ENCODE measurements at regions not wholly inside any gene's neighbourhood (a gene's known extent, or its start where the extent isn't known, plus 50 kb on each side); places are given as distances from the start of the nearest gene placed in this dataset.

DNA sequence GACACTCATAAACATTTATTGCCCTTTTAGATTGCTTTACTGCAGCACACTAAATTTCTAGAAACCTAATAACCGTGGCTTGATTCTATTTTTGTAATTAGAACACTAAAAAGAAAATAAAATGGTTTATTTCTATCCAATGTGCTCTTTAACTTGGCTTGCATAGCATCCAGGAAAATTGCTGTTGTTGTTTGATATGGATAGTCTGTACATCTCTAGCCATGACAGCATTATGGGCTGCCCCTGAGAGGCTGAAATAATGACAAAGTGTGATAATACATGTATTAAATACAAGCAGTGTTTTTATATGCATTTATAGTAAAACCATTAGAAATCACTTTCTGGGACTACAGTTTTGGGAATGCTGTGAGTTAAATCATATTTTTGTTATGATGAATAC is 472.5 kb downstream of the EPM2A start:
- no peak for TF ChIP-seq NANOG (IDR thresholded peaks at IDR 0.05; ENCODE audit: borderline replicate concordance)
- no peak for TF ChIP-seq STAT1 (IDR thresholded peaks at IDR 0.05; ENCODE audit: unreplicated experiment)
- TF ChIP-seq, protein P1, sequence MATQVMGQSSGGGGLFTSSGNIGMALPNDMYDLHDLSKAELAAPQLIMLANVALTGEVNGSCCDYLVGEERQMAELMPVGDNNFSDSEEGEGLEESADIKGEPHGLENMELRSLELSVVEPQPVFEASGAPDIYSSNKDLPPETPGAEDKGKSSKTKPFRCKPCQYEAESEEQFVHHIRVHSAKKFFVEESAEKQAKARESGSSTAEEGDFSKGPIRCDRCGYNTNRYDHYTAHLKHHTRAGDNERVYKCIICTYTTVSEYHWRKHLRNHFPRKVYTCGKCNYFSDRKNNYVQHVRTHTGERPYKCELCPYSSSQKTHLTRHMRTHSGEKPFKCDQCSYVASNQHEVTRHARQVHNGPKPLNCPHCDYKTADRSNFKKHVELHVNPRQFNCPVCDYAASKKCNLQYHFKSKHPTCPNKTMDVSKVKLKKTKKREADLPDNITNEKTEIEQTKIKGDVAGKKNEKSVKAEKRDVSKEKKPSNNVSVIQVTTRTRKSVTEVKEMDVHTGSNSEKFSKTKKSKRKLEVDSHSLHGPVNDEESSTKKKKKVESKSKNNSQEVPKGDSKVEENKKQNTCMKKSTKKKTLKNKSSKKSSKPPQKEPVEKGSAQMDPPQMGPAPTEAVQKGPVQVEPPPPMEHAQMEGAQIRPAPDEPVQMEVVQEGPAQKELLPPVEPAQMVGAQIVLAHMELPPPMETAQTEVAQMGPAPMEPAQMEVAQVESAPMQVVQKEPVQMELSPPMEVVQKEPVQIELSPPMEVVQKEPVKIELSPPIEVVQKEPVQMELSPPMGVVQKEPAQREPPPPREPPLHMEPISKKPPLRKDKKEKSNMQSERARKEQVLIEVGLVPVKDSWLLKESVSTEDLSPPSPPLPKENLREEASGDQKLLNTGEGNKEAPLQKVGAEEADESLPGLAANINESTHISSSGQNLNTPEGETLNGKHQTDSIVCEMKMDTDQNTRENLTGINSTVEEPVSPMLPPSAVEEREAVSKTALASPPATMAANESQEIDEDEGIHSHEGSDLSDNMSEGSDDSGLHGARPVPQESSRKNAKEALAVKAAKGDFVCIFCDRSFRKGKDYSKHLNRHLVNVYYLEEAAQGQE (IDR thresholded peaks at IDR 0.05; ENCODE audit: unreplicated experiment) = no peak
- TF ChIP-seq CREB1 (CRISPR knock-in tag; IDR thresholded peaks at IDR 0.05; ENCODE audit: low read depth) = no peak
- TF ChIP-seq POLR2AphosphoS5 (IDR thresholded peaks at IDR 0.05; ENCODE audit: low read depth) = no peak
- no peak for TF ChIP-seq ZNF331 (CRISPR knock-in tag; IDR thresholded peaks at IDR 0.05; ENCODE audit: low read depth)
- TF ChIP-seq EZH2 (IDR thresholded peaks at IDR 0.05; ENCODE audit: low read depth, unreplicated experiment) = no peak
- TF ChIP-seq ZNF114 (CRISPR knock-in tag; IDR thresholded peaks at IDR 0.05) = no peak
- TF ChIP-seq, protein P2, sequence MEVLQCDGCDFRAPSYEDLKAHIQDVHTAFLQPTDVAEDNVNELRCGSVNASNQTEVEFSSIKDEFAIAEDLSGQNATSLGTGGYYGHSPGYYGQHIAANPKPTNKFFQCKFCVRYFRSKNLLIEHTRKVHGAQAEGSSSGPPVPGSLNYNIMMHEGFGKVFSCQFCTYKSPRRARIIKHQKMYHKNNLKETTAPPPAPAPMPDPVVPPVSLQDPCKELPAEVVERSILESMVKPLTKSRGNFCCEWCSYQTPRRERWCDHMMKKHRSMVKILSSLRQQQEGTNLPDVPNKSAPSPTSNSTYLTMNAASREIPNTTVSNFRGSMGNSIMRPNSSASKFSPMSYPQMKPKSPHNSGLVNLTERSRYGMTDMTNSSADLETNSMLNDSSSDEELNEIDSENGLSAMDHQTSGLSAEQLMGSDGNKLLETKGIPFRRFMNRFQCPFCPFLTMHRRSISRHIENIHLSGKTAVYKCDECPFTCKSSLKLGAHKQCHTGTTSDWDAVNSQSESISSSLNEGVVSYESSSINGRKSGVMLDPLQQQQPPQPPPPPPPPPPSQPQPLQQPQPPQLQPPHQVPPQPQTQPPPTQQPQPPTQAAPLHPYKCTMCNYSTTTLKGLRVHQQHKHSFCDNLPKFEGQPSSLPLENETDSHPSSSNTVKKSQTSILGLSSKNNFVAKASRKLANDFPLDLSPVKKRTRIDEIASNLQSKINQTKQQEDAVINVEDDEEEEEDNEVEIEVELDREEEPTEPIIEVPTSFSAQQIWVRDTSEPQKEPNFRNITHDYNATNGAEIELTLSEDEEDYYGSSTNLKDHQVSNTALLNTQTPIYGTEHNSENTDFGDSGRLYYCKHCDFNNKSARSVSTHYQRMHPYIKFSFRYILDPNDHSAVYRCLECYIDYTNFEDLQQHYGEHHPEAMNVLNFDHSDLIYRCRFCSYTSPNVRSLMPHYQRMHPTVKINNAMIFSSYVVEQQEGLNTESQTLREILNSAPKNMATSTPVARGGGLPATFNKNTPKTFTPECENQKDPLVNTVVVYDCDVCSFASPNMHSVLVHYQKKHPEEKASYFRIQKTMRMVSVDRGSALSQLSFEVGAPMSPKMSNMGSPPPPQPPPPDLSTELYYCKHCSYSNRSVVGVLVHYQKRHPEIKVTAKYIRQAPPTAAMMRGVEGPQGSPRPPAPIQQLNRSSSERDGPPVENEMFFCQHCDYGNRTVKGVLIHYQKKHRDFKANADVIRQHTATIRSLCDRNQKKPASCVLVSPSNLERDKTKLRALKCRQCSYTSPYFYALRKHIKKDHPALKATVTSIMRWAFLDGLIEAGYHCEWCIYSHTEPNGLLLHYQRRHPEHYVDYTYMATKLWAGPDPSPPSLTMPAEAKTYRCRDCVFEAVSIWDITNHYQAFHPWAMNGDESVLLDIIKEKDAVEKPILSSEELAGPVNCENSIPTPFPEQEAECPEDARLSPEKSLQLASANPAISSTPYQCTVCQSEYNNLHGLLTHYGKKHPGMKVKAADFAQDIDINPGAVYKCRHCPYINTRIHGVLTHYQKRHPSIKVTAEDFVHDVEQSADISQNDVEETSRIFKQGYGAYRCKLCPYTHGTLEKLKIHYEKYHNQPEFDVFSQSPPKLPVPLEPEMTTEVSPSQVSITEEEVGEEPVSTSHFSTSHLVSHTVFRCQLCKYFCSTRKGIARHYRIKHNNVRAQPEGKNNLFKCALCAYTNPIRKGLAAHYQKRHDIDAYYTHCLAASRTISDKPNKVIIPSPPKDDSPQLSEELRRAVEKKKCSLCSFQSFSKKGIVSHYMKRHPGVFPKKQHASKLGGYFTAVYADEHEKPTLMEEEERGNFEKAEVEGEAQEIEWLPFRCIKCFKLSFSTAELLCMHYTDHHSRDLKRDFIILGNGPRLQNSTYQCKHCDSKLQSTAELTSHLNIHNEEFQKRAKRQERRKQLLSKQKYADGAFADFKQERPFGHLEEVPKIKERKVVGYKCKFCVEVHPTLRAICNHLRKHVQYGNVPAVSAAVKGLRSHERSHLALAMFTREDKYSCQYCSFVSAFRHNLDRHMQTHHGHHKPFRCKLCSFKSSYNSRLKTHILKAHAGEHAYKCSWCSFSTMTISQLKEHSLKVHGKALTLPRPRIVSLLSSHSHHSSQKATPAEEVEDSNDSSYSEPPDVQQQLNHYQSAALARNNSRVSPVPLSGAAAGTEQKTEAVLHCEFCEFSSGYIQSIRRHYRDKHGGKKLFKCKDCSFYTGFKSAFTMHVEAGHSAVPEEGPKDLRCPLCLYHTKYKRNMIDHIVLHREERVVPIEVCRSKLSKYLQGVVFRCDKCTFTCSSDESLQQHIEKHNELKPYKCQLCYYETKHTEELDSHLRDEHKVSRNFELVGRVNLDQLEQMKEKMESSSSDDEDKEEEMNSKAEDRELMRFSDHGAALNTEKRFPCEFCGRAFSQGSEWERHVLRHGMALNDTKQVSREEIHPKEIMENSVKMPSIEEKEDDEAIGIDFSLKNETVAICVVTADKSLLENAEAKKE (CRISPR knock-in tag; IDR thresholded peaks at IDR 0.05) = no peak
- TF ChIP-seq, protein P3, sequence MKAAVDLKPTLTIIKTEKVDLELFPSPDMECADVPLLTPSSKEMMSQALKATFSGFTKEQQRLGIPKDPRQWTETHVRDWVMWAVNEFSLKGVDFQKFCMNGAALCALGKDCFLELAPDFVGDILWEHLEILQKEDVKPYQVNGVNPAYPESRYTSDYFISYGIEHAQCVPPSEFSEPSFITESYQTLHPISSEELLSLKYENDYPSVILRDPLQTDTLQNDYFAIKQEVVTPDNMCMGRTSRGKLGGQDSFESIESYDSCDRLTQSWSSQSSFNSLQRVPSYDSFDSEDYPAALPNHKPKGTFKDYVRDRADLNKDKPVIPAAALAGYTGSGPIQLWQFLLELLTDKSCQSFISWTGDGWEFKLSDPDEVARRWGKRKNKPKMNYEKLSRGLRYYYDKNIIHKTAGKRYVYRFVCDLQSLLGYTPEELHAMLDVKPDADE (IDR thresholded peaks at IDR 0.05) = no peak
- H3K4me1 ChIP-seq (ENCODE audit: insufficient read depth) = no peaks in the 10 kb centered on the region
- H3K4me3 ChIP-seq = no peak overlapping the region
- no peak overlapping the region for H2AFZ ChIP-seq
- no peak overlapping the region for H3K4me2 ChIP-seq
- no peaks in the 10 kb centered on the region for H4K20me1 ChIP-seq (replicated peaks; ENCODE audit: insufficient read depth)
- no peaks in the 10 kb centered on the region for H3F3A ChIP-seq (replicated peaks; ENCODE audit: low read depth)
- Mint-ChIP-seq H3K9me3 (no peaks in the 10 kb centered on the region), H3K27me3 (ENCODE audit: insufficient read depth, low read depth, poor library complexity) (no peaks in the 10 kb centered on the region), H3K36me3 (ENCODE audit: low read depth) (no peaks in the 10 kb centered on the region), H3K4me3 (no peak overlapping the region), H3K4me1 (no peaks in the 10 kb centered on the region), H3K27ac (no peak overlapping the region)
- no peaks in the 10 kb centered on the region for H3K9me2 ChIP-seq (ENCODE audit: insufficient read depth)
- H3K79me2 ChIP-seq (replicated peaks; ENCODE audit: insufficient read depth) = no peaks in the 10 kb centered on the region
- DNase-seq (ENCODE audit: low spot score) = no peak
- no peak for ATAC-seq
- H3K36me3 ChIP-seq (ENCODE audit: insufficient read depth) = no peaks in the 10 kb centered on the region
- H3K27me3 ChIP-seq (ENCODE audit: insufficient read depth) = no peaks in the 10 kb centered on the region
- no peak overlapping the region for H3K27ac ChIP-seq (ENCODE audit: low read depth)

Measured in GM23338 (cell line).